Bone marrow (tissue), 2 donors: ENCODE measurements at regions not wholly inside any gene's neighbourhood (a gene's known extent, or its start where the extent isn't known, plus 50 kb on each side); places are given as distances from the start of the nearest gene placed in this dataset.

ENCODE experiments used
- DNase-seq, 2 donors: peaks; one replicate each; lab custom pipeline; 2025; lab: John Stamatoyannopoulos, UW

- DNase-seq, result no peak
Observed at GRCh38 chr5:2130361-2130760, 247.6 kb upstream of the IRX4 start.

- no peak for DNase-seq
Observed at GRCh38 chr5:2129568-2130272, 247.0 kb upstream of the IRX4 start.

GRCh38 chr5:2128686-2129355 lies 246.1 kb upstream of the IRX4 start:
- DNase-seq, result no peak

DNA sequence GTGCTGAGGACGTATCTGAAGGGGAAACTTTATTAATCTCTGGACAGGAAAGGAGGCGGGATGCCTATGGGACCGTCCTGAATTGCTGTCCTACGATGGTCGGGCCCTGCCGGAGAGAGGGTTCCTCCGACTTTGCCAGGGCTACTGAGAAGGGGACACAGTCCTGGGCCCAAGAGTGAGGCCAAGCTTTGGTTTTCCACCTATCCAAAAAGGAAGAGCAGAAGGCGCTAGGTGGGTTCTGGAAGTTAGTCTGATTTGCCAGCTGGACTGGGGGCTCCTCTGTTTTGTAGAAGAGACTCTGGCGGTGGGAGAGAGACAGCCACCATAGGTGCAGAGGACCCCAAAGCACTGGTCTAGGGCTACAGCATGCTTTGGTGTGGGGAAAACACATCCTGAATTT lies 243.8 kb upstream of the IRX4 start:
- no peak for DNase-seq

DNA sequence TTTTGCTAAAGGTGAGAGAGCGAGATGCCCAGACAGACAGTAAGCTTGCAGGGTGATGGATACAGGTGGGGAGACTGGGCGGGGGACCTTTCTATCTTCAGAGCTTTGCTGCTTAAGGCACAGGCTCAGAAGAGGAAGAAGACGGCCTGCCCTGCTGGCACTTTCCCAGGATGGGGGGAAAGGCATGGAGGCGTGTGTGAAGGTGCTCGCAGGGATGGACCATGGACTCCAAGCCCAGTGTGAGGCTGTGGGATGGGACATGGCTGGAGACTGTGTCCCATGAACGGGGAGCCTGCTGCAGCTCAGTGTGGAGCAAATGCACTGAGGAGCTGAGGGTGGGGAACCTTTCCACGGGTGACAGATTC lies 243.2 kb upstream of the IRX4 start:
- DNase-seq, result no peak

DNA sequence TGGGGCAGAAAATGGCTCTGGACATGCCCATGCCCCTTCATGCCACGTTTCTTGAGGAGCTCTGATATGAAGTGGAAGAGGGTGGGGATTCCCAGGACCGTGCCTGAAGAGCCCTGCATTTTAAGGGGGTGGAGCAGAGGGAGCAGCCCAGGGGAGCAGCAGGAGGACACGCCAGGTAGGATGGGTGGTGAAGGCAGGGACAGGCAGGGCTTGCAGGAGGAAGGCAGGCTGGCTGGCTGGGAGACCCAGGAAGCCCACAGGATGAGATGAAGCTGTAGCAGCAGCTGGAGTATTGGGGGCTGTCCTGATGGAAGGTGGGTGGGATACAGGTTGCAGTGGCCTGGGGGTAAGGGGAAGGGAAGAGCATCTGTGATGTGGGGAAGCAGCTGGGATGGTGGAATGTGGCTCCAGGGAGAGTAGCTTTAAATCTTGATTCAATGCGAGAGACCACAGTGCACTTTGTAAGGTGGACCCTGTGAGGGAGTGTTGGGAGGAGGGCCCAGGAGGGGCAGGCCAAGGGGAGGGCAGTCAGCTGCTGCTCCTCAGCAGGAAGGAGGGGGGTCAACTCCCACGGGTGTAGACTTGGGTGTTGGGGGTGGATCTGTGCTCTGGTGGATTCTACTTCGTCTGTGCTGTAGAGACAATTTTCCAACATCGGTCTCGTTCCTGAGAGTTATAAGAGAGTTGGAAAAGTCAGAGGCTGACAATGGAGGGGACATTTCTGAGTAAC lies 242.6 kb upstream of the IRX4 start:
- no peak for DNase-seq

DNA sequence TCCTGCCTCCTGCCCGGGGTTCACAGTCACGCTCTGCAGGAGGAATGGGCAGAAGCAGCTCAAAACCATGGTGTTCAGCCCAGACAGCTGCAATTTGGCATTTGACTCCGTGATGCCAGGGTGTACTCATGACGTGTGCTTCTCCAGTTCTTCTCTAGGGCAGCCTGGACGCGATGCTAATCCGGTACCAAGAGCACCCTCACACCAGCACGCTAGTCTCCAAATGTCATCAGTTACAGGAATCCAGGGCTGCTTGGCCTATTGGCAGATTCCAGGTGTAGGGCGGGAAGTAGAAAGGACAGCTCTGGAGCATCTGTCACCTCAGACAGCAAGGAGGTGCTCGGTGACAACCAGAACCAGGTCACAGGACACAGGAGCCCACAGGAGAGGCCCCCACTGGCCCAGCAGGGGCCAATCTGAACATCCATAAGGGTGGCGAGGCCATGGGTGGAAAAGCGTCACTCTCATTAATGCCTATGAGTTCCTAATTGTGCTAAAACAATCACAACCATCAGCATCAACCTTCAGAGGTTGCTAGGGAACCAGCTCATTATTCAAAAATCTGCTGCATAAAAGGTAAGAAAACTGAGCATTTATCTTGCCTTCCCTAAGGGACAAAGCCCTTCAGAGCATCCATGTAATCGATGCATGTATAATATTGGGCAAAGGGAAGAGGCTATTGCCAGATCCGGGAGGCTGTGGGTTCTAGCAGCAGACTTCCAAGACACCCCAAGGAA lies 241.9 kb upstream of the IRX4 start:
- no peak for DNase-seq

GRCh38 chr5:2123874-2124273 lies 241.1 kb upstream of the IRX4 start:
- no peak for DNase-seq

DNA sequence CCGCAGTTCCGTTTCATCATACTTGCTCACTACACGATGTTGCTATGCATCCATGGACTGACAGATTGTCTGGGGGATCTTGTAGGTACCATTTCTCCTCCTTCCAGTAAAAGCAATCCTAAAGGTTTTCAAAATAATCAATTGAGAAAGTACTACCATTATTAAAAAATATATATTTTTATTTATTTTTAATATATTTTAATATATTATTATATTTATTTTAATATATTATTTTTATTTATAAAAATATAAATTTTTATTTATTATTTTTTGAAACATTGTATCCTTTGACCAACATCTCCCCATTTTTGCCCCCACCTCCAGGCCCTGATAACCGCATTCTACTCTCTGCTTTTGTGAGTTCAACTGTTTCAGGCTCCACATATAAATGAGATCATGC lies 237.6 kb upstream of the IRX4 start:
- DNase-seq, result no peak

GRCh38 chr5:2119573-2119972 lies 236.8 kb upstream of the IRX4 start:
- DNase-seq, result no peak

- no peak for DNase-seq
Observed at GRCh38 chr5:2113348-2114131, 230.8 kb upstream of the IRX4 start.

DNA sequence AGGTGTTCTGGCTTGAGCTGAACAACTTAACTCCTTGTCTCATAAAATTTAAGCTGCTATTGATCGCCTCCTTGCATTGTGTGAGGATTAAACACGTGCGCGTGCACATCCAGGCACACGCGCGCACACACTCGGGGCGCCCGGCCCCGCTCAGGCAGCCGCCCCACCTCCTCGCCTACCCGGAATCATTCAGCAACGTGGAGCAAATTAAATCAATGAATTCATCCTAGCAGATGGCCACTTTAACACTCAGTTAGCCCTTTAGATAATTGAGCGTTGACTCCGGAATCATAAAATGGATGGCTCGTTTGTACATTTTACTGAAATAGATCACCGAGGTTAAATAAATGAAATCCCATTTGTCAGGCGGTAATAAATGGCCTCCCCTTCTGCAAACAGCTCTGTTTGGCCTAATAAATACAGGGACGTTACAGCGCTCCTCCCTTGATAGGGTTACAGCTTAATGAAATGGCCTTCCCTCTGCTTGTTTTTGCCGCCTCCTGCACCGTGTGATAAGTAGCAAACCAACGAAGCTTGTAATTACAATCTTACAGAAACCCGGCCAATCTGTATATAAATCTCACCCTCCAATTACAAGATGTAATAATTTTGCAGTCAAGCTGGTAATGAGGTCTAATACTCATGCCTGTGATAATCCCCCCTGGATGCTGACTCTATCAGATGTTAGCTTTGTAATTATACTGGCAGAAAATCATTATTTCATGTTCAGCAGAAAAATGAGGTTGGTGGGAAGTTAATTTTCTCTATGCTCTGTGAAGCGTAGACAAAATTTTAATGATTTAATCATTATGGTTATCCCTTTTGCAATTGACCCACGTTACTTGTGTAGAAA lies 229.7 kb upstream of the IRX4 start:
- no peak for DNase-seq

GRCh38 chr5:2111569-2112105 lies 228.9 kb upstream of the IRX4 start:
- no peak for DNase-seq

- DNase-seq, result no peak
Observed at GRCh38 chr5:2110934-2111462, 228.3 kb upstream of the IRX4 start.

- no peak for DNase-seq
Observed at GRCh38 chr5:2110137-2110933, 227.6 kb upstream of the IRX4 start.

DNA sequence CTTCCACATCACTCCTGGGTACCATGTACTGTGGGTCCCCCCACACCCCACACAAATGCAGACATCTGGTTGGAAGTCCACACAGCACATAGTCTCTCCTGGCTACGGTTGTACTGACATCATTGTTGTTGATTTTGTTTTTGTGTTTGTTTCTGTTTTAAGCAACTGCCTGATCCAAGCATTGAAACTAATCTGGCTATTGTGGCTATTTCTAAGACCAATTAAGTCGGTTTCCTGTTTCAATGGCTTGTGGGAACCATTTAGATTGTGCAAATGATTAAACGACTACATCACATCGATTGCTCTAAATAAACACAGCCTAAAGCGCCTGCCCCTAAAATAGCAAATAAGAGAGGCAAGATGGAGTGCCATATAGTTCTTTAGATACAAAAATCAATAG lies 226.8 kb upstream of the IRX4 start:
- no peak for DNase-seq

DNA sequence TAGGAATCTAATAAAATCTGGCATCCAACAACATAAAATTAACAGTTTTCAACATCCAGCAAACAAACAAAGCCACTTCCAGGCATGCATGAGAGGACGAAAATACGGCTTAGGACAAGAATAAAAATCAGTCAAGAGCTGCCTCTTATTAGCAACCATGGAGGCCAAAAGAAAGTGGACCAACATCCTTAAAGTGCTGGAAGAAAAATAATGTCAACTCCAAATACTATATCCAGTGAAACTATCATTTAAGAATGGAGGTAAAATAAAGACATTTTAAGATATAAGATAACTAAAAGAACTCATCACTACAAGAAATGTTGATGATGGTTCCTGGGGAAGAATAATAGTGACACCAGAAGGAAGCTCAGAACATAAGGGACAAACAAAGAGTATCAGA lies 224.0 kb upstream of the IRX4 start:
- no peak for DNase-seq

DNA sequence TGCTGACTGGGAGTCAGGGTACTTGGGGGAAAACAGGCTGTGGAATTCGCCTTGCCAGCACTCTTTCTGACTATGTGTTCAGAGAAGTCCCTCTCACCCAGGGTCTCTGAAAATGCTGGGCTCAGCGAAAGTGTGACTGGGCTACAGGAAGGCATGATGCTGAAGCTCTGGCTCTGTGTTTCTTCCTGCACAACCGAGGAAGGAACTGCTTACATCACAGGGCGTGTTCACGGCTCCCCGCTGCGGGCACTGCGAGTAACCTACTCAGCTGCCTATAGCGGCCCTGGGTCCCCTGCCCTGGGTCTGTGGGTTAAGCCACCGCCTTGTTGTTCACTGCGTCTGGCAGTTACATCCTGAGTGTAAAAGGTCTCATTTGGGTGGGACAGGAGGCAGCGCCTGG lies 222.4 kb upstream of the IRX4 start:
- no peak for DNase-seq

DNA sequence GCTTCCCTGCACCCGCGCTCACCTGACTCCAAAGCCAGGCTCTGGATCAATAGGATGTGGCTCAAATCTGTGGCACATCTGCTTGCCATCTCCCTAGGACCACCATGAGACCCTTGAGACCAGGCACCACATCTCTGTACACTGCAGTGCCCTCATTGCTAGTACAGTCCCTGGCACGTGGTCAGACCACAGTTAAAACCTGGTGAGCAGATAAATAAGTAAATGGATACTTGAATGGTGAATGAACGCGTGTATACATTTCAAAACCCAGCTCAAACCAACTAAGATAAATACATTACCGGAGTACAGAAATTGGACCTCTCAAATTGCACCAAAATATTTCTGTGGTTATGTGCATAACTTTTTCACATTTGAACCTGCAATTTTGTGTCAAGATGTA lies 221.2 kb upstream of the IRX4 start:
- DNase-seq, result no peak
